ENCODE measurements at regions not wholly inside any gene's neighbourhood (a gene's known extent, or its start where the extent isn't known, plus 50 kb on each side); places are given as distances from the start of the nearest gene placed in this dataset.
"Not testable (repeated sequence)": the region's sequence is repeated elsewhere in the genome, so short reads cannot be mapped to it uniquely, and the experiment has no call there.

- no peak for DNase-seq (ENCODE audit: low read depth, low spot score)
- no peak overlapping the region for H3K4me2 ChIP-seq (ENCODE audit: control insufficient read depth, extremely low read depth, insufficient read depth, low read depth, low read length)
- H3K4me3 ChIP-seq (ENCODE audit: control insufficient read depth in 2 of 3, extremely low read depth in 1 of 3, insufficient read depth in 2 of 3, low read depth in 1 of 3, low read length in 3 of 3), result no peak overlapping the region
- no peaks in the 10 kb centered on the region for H3K27me3 ChIP-seq (ENCODE audit: control insufficient read depth, extremely low read depth, insufficient read depth, low read length)
- H3K9me3 ChIP-seq (ENCODE audit: control insufficient read depth, low read depth, low read length), result no peaks in the 10 kb centered on the region
- no peaks in the 10 kb centered on the region for H3K9me1 ChIP-seq (ENCODE audit: control insufficient read depth, extremely low read depth, insufficient read depth, low read length)
- H3K4me1 ChIP-seq (ENCODE audit: control insufficient read depth, extremely low read depth, insufficient read depth, low read length), result no peaks in the 10 kb centered on the region
- H4K20me1 ChIP-seq (ENCODE audit: control insufficient read depth, extremely low read depth, insufficient read depth, low read length), result no peaks in the 10 kb centered on the region
- no peak overlapping the region for H3K9ac ChIP-seq (ENCODE audit: control insufficient read depth, extremely low read depth, insufficient read depth, low read length)
- no peaks in the 10 kb centered on the region for H3K36me3 ChIP-seq (ENCODE audit: control insufficient read depth in 2 of 2, extremely low read depth in 1 of 2, insufficient read depth in 2 of 2, low read length in 2 of 2)
- FAIRE-seq, result no peak
- TF ChIP-seq CTCF (optimal IDR thresholded peaks at IDR 0.05 in 1 of 3, IDR thresholded peaks at IDR 0.05 in 1 of 3, conservative IDR thresholded peaks at IDR 0.05 in 1 of 3; ENCODE audit: extremely low read depth in 1 of 3, insufficient read depth in 2 of 3, low read length in 3 of 3), result no peak
- no peak for TF ChIP-seq EZH2 (IDR thresholded peaks at IDR 0.05; ENCODE audit: low read length)
- H3K79me2 ChIP-seq (ENCODE audit: control insufficient read depth, insufficient read depth, low read length), result no peaks in the 10 kb centered on the region
- no peak overlapping the region for H2AFZ ChIP-seq (ENCODE audit: control insufficient read depth, low read length)
- dilution Hi-C loops (cut with MboI; ENCODE audit: extremely low pct_ligation_motif_present, low sequenced_read_pairs), result no loop called here
- no peak overlapping the region for H3K27ac ChIP-seq (ENCODE audit: control insufficient read depth, insufficient read depth, low read length)
Observed at GRCh38 chr4:160450876-160451275, 1348.0 kb downstream of the RAPGEF2 start.

GRCh38 chr4:160481696-160482690 lies 1379.1 kb downstream of the RAPGEF2 start:
- H3K4me1 ChIP-seq (ENCODE audit: control insufficient read depth, extremely low read depth, insufficient read depth, low read length); H3K4me2 ChIP-seq (ENCODE audit: control insufficient read depth, extremely low read depth, insufficient read depth, low read depth, low read length); H3K27ac ChIP-seq (ENCODE audit: control insufficient read depth, insufficient read depth, low read length); H3K4me3 ChIP-seq (ENCODE audit: control insufficient read depth in 2 of 3, extremely low read depth in 1 of 3, insufficient read depth in 2 of 3, low read depth in 1 of 3, low read length in 3 of 3); DNase-seq (ENCODE audit: low read depth, low spot score); H3K9me1 ChIP-seq (ENCODE audit: control insufficient read depth, extremely low read depth, insufficient read depth, low read length); H3K9me3 ChIP-seq (ENCODE audit: control insufficient read depth, low read depth, low read length); H3K27me3 ChIP-seq (ENCODE audit: control insufficient read depth, extremely low read depth, insufficient read depth, low read length); H4K20me1 ChIP-seq (ENCODE audit: control insufficient read depth, extremely low read depth, insufficient read depth, low read length); H3K9ac ChIP-seq (ENCODE audit: control insufficient read depth, extremely low read depth, insufficient read depth, low read length); H2AFZ ChIP-seq (ENCODE audit: control insufficient read depth, low read length); FAIRE-seq; dilution Hi-C loops (cut with MboI; ENCODE audit: extremely low pct_ligation_motif_present, low sequenced_read_pairs); H3K79me2 ChIP-seq (ENCODE audit: control insufficient read depth, insufficient read depth, low read length); H3K36me3 ChIP-seq (ENCODE audit: control insufficient read depth in 2 of 2, extremely low read depth in 1 of 2, insufficient read depth in 2 of 2, low read length in 2 of 2): not testable (repeated sequence)

Data from keratinocyte (primary cell).